ENCODE measurements at regions not wholly inside any gene's neighbourhood (a gene's known extent, or its start where the extent isn't known, plus 50 kb on each side); places are given as distances from the start of the nearest gene placed in this dataset.
"Not testable (repeated sequence)": the region's sequence is repeated elsewhere in the genome, so short reads cannot be mapped to it uniquely, and the experiment has no call there.

- in situ Hi-C loops (cut with MboI; ENCODE audit: low pct_ligation_motif_present in 1 of 4, low pct_unique_long_range_greater_than_20kb in 1 of 4, low sequenced_read_pairs in 3 of 4) = no loop called here
- no peak overlapping the region for H3K27ac ChIP-seq
- intact Hi-C loops (cut with DNase I; ENCODE audit: low total_unique reads) = no loop called here
- no peaks in the 10 kb centered on the region for H3K9me3 ChIP-seq
- H3K4me3 ChIP-seq = no peak overlapping the region
- H3K4me1 ChIP-seq = peaks cover 0 to 6% (median 0%) of the 10 kb centered on the region in 4 donors
- no peaks in the 10 kb centered on the region for H3K27me3 ChIP-seq
- TF ChIP-seq POLR2A (IDR thresholded peaks at IDR 0.05) (no peak), POLR2AphosphoS5 (IDR thresholded peaks at IDR 0.05) (no peak), EP300 (IDR thresholded peaks at IDR 0.05; ENCODE audit: low read depth) (no peak), CTCF (IDR thresholded peaks at IDR 0.05) (no peak)
- H3K36me3 ChIP-seq = no peaks in the 10 kb centered on the region
- no peak for DNase-seq
- WGBS, 2 donors (ENCODE audit: low coverage in 1 of 2) = 79% methylated on average over 3 of the region's 3 CpGs; no CpG with 5 or more reads in 1 of the 2 donors
Measured at GRCh38 chr5:96111080-96111756, 149.6 kb upstream of the ELL2 start.

GRCh38 chr5:96110300-96110699 is 148.6 kb upstream of the ELL2 start:
- no peaks in the 10 kb centered on the region for H3K36me3 ChIP-seq
- in situ Hi-C loops (cut with MboI; ENCODE audit: low pct_ligation_motif_present in 1 of 4, low pct_unique_long_range_greater_than_20kb in 1 of 4, low sequenced_read_pairs in 3 of 4) = no loop called here
- intact Hi-C loops (cut with DNase I; ENCODE audit: low total_unique reads) = no loop called here
- H3K27ac ChIP-seq = no peak overlapping the region
- no peak for DNase-seq
- no peak overlapping the region for H3K4me3 ChIP-seq
- TF ChIP-seq POLR2A (IDR thresholded peaks at IDR 0.05) = no peak
- TF ChIP-seq POLR2AphosphoS5 (IDR thresholded peaks at IDR 0.05) = no peak
- TF ChIP-seq EP300 (IDR thresholded peaks at IDR 0.05; ENCODE audit: low read depth) = no peak
- H3K27me3 ChIP-seq = no peaks in the 10 kb centered on the region
- H3K9me3 ChIP-seq = no peaks in the 10 kb centered on the region
- peaks cover 0 to 6% (median 0%) of the 10 kb centered on the region in 4 donors for H3K4me1 ChIP-seq

GRCh38 chr5:96108629-96109028 is 147.0 kb upstream of the ELL2 start:
- not testable (repeated sequence) for H3K36me3 ChIP-seq
- WGBS, 2 donors (ENCODE audit: low coverage in 1 of 2) = 85% methylated on average over 9 of the region's 10 CpGs; no CpG with 5 or more reads in 1 of the 2 donors

GRCh38 chr5:96103829-96104228 is 142.2 kb upstream of the ELL2 start:
- intact Hi-C loops (cut with DNase I; ENCODE audit: low total_unique reads) = not testable (repeated sequence)
- 90 to 98% methylated on average over 2 to 4 of the region's 4 CpGs for WGBS, 2 donors (ENCODE audit: low coverage in 1 of 2)

More at GRCh38 chr5:96108629-96109028, 147.0 kb upstream of the ELL2 start:
- DNase-seq; H3K27me3 ChIP-seq; H3K4me1 ChIP-seq; H3K4me3 ChIP-seq; H3K9me3 ChIP-seq; H3K27ac ChIP-seq; in situ Hi-C loops (cut with MboI; ENCODE audit: low pct_ligation_motif_present in 1 of 4, low pct_unique_long_range_greater_than_20kb in 1 of 4, low sequenced_read_pairs in 3 of 4): not testable (repeated sequence)
- intact Hi-C loops (cut with DNase I; ENCODE audit: low total_unique reads) = loop anchor here (2.0 kb wide), 1 partner anchor 74 kb away; no protein-coding TSS in a partner anchor

GRCh38 chr5:96101358-96102089 is 139.9 kb upstream of the ELL2 start:
- DNase-seq = no peak
- H3K9me3 ChIP-seq = no peaks in the 10 kb centered on the region
- in situ Hi-C loops (cut with MboI; ENCODE audit: low pct_ligation_motif_present in 1 of 4, low pct_unique_long_range_greater_than_20kb in 1 of 4, low sequenced_read_pairs in 3 of 4) (no loop called here), intact Hi-C loops (cut with DNase I; ENCODE audit: low total_unique reads) (no loop called here)
- H3K4me3 ChIP-seq = no peak overlapping the region
- H3K27me3 ChIP-seq = no peaks in the 10 kb centered on the region
- H3K27ac ChIP-seq = no peak overlapping the region
- 94 to 100% methylated on average over 3 to 7 of the region's 7 CpGs for WGBS, 2 donors (ENCODE audit: low coverage in 1 of 2)
- no peaks in the 10 kb centered on the region for H3K36me3 ChIP-seq
- H3K4me1 ChIP-seq = no peaks in the 10 kb centered on the region
- TF ChIP-seq CTCF (IDR thresholded peaks at IDR 0.05) (no peak), POLR2AphosphoS5 (IDR thresholded peaks at IDR 0.05) (no peak), EP300 (IDR thresholded peaks at IDR 0.05; ENCODE audit: low read depth) (no peak), POLR2A (IDR thresholded peaks at IDR 0.05) (no peak)

More at GRCh38 chr5:96103829-96104228, 142.2 kb upstream of the ELL2 start:
- H3K27ac ChIP-seq; DNase-seq; H3K9me3 ChIP-seq; H3K4me3 ChIP-seq; H3K4me1 ChIP-seq; H3K36me3 ChIP-seq; in situ Hi-C loops (cut with MboI; ENCODE audit: low pct_ligation_motif_present in 1 of 4, low pct_unique_long_range_greater_than_20kb in 1 of 4, low sequenced_read_pairs in 3 of 4); H3K27me3 ChIP-seq: not testable (repeated sequence)

GRCh38 chr5:96097488-96097887 is 135.8 kb upstream of the ELL2 start:
- H3K9me3 ChIP-seq; intact Hi-C loops (cut with DNase I; ENCODE audit: low total_unique reads); DNase-seq; H3K36me3 ChIP-seq; in situ Hi-C loops (cut with MboI; ENCODE audit: low pct_ligation_motif_present in 1 of 4, low pct_unique_long_range_greater_than_20kb in 1 of 4, low sequenced_read_pairs in 3 of 4); H3K4me3 ChIP-seq; H3K27ac ChIP-seq; H3K4me1 ChIP-seq; H3K27me3 ChIP-seq: not testable (repeated sequence)
